Lower lobe of right lung (tissue), 2 donors: ENCODE measurements at regions not wholly inside any gene's neighbourhood (a gene's known extent, or its start where the extent isn't known, plus 50 kb on each side); places are given as distances from the start of the nearest gene placed in this dataset.
"Not testable (repeated sequence)": the region's sequence is repeated elsewhere in the genome, so short reads cannot be mapped to it uniquely, and the experiment has no call there.

Experiments
- ATAC-seq, 2 donors: fragments of 200-7000 bp; cut with Tn5 transposase; one replicate each; pipeline ENCODE4 v1.9.1; 2020 to 2022; ENCODE audit warnings: mild to moderate bottlenecking in 2 of 2, moderate library complexity in 2 of 2
- DNase-seq: peaks from one replicate; pipeline ENCODE4 v3.0.0-alpha.2; 2020
- H3K27ac ChIP-seq: fragments of 200-600 bp; one replicate; pipeline ENCODE4 v1.8.0; 2022
- H3K27me3 ChIP-seq: fragments of 200-600 bp; one replicate; pipeline ENCODE4 v1.8.0; 2022; ENCODE audit warnings: low read depth
- H3K36me3 ChIP-seq: fragments of 200-600 bp; one replicate; pipeline ENCODE4 v1.8.0; 2022; ENCODE audit warnings: mild to moderate bottlenecking
- H3K4me1 ChIP-seq: fragments of 200-600 bp; one replicate; pipeline ENCODE4 v1.8.0; 2022
- H3K4me3 ChIP-seq: fragments of 200-600 bp; one replicate; pipeline ENCODE4 v1.8.0; 2022; ENCODE audit warnings: mild to moderate bottlenecking
- H3K9me3 ChIP-seq: fragments of 200-600 bp; one replicate; pipeline ENCODE4 v1.8.0; 2022
- intact Hi-C: fragments of 100-400 bp; cut with DNase I; formaldehyde crosslinking; loops from one replicate; pipeline ENCODE4 v1.11.0; 2022
- TF ChIP-seq, protein P1 (sequence below): fragments of 200-600 bp; IDR thresholded peaks from one replicate; pipeline ENCODE4 v1.8.0; 2022; ENCODE audit warnings: antibody characterized with exemption, mild to moderate bottlenecking
- donor health status: DM: no; HTN: yes; CAD: no; lungs with severe emphysema.

DNA sequence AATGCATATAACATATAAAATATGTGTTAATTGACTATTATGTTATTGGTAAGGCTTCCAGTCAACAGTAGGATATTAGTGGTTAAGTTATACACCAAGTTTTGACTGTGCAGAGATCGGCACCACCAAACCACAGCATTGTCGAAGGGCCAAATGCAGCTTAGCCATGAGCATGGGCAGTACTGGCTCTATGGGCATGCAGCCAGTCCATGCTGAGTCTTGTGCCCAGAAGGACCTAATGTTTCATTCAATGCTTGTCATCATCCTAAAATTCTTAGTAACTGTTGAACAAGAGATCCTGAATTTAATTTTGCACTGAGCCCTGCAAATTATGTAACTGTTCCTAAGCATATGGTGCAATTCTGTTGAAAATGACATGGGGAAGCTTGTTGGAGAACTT is 233.4 kb upstream of the HS3ST3A1 start:
- Histone ChIP-seq H3K27ac (no peak overlapping the region), H3K4me1 (no peaks in the 10 kb centered on the region), H3K27me3 (no peaks in the 10 kb centered on the region), H3K4me3 (no peak overlapping the region), H3K36me3 (no peaks in the 10 kb centered on the region), H3K9me3 (no peaks in the 10 kb centered on the region)
- intact Hi-C loops, result no loop called here
- TF ChIP-seq, protein P1, sequence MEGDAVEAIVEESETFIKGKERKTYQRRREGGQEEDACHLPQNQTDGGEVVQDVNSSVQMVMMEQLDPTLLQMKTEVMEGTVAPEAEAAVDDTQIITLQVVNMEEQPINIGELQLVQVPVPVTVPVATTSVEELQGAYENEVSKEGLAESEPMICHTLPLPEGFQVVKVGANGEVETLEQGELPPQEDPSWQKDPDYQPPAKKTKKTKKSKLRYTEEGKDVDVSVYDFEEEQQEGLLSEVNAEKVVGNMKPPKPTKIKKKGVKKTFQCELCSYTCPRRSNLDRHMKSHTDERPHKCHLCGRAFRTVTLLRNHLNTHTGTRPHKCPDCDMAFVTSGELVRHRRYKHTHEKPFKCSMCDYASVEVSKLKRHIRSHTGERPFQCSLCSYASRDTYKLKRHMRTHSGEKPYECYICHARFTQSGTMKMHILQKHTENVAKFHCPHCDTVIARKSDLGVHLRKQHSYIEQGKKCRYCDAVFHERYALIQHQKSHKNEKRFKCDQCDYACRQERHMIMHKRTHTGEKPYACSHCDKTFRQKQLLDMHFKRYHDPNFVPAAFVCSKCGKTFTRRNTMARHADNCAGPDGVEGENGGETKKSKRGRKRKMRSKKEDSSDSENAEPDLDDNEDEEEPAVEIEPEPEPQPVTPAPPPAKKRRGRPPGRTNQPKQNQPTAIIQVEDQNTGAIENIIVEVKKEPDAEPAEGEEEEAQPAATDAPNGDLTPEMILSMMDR, result no peak
- ATAC-seq (no peak), DNase-seq (no peak)

DNA sequence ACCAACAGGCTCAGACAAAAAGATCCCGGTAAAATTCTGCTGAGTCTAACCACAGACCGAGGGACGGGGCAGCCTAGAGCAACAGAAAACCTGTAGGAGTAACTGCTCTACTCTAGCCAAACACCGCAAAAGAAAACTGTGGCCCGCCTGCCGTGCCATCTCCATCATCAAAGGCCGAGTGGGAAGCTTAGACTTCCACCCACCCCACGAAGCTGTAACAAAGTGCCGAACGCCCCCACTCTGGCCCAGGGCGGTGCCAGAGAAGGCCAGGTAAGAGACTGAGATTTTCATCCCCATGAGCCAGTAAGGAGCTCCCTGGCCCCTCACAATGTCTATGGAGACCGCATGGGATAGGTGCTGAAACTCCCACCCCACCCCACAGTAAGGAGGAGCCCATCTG is 231.9 kb upstream of the COX10 start:
- Histone ChIP-seq H3K36me3 (no peaks in the 10 kb centered on the region), H3K27me3 (no peaks in the 10 kb centered on the region), H3K4me1 (no peaks in the 10 kb centered on the region), H3K4me3 (no peak overlapping the region), H3K27ac (no peak overlapping the region), H3K9me3 (no peaks in the 10 kb centered on the region)
- no peak for ATAC-seq
- intact Hi-C loops, result no loop called here
- TF ChIP-seq, protein P1, result no peak
- DNase-seq, result no peak

GRCh38 chr17:13840254-13840653 is 229.1 kb upstream of the COX10 start:
- no peaks in the 10 kb centered on the region for H3K4me1 ChIP-seq
- no peaks in the 10 kb centered on the region for H3K36me3 ChIP-seq
- H3K9me3 ChIP-seq, result no peaks in the 10 kb centered on the region
- DNase-seq (no peak), ATAC-seq (no peak)
- TF ChIP-seq, protein P1, result no peak
- intact Hi-C loops, result no loop called here
- H3K27ac ChIP-seq, result no peak overlapping the region
- no peak overlapping the region for H3K4me3 ChIP-seq
- H3K27me3 ChIP-seq, result no peaks in the 10 kb centered on the region

DNA sequence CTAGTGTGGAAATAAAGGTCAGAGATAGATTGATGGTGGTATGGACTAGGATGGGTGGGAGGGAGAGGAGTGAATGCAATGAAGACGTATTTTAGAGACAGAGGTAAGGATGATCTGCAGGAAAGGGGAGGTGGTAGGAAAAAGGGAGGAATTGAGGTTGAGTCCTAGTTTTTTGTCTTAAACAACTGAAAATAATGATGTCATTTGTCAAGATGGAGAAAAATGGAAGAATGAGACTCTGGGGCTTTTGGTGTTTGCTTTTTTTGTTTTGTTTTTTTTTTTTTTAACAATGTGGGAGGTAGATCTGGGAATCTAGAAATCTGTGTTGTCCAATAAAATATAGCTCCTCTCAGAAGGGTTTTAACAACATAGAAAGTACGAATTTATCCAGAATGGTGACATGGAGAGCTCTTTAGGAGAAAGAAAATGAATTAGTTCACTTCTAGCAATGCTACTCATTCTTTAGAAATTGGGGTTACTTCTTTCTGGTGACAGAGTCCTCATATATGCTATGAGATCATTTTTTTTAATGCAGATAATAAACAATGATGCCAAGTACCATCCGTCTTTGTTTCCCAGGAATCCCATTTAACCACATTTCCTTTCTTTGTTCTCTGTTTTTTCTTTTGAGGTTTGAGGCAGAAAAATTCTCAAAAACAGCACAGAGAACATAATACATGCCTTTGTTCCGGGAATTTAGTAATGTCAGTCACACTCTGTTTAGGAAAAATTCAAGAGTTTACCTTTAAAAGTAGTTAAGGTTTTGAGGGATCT is 225.3 kb upstream of the COX10 start:
- Histone ChIP-seq H3K36me3 (no peaks in the 10 kb centered on the region), H3K4me1 (no peaks in the 10 kb centered on the region), H3K9me3 (peaks cover 6% of the 10 kb centered on the region), H3K4me3 (no peak overlapping the region), H3K27ac (no peak overlapping the region), H3K27me3 (no peaks in the 10 kb centered on the region)
- no peak for ATAC-seq
- TF ChIP-seq, protein P1, result no peak
- intact Hi-C loops, result no loop called here
- DNase-seq, result no peak

DNA sequence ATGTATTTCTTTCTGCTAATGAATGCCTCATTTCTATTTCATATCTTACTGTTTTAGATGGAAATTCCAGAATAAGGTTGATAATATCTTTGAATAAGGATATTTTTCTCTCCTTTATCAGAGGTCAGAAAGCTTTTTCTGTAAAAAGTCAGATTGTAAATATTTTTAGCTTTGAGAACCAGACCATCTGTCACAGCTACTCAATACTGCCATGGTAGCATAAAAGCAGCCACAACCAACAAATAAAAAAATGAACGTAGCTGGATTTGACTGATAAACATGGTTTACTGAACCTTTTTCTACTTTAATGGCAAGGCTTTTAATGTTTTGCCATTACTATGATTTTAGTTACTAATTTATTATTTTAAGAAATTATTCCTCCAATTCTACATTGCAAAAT is 217.4 kb upstream of the COX10 start:
- TF ChIP-seq, protein P1, result no peak
- Histone ChIP-seq H3K9me3 (peaks cover 6% of the 10 kb centered on the region), H3K27ac (no peak overlapping the region), H3K4me3 (no peak overlapping the region), H3K4me1 (no peaks in the 10 kb centered on the region), H3K27me3 (no peaks in the 10 kb centered on the region), H3K36me3 (no peaks in the 10 kb centered on the region)
- intact Hi-C loops, result no loop called here
- DNase-seq (no peak), ATAC-seq (no peak)

DNA sequence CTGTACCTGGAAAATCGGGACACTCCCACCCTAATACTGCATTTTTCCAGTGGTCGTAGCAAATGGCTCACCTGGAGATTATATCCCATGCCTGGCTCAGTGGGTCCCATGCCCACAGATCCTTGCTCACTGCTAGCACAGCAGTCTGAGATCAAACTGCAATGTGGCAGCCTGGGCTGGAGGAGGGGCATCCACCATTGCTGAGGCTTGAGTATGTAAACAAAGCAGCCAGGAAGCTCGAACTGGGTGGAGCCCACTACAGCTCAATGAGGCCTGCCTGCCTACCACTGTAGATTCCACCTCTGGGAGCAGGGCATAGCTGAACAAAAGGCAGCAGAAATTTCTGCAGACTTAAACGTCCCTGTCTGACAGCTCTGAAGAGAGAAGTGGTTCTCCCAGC is 213.6 kb upstream of the COX10 start:
- DNase-seq, H3K36me3 ChIP-seq, H3K4me3 ChIP-seq, H3K27ac ChIP-seq, H3K4me1 ChIP-seq, H3K27me3 ChIP-seq, ATAC-seq, H3K9me3 ChIP-seq, intact Hi-C loops: not testable (repeated sequence)
